Esophagus squamous epithelium (tissue), 5 donors: ENCODE measurements at regions not wholly inside any gene's neighbourhood (a gene's known extent, or its start where the extent isn't known, plus 50 kb on each side); places are given as distances from the start of the nearest gene placed in this dataset.

Experiments
- DNase-seq: peaks from one replicate; lab custom pipeline; 2025; lab: John Stamatoyannopoulos, UW
- H3K27ac ChIP-seq, 4 donors: fragments of 200-600 bp; sonication (generic); one replicate each; pipeline ENCODE4 v1.5.1; 2016 to 2019; ENCODE audit warnings: mild to moderate bottlenecking in 1 of 4
- H3K27me3 ChIP-seq, 4 donors: fragments of 200-600 bp; sonication (generic); 1 replicate in 3 of 4; 2 replicates in 1 of 4; pipeline versions ENCODE4 v1.5.1 to v1.6.0; 2017 to 2021; ENCODE audit warnings: antibody characterized with exemption in 1 of 4
- H3K36me3 ChIP-seq, 3 donors: fragments of 200-600 bp; sonication (generic); one replicate each; pipeline ENCODE4 v1.5.1; 2016 to 2019
- H3K4me1 ChIP-seq, 3 donors: fragments of 200-600 bp; sonication (generic); one replicate each; pipeline ENCODE4 v1.5.1; 2017 to 2019
- H3K4me3 ChIP-seq, 4 donors: fragments of 200-600 bp; sonication (generic); 1 replicate in 3 of 4; 2 replicates in 1 of 4; pipeline ENCODE4 v1.5.1; 2016 to 2019; ENCODE audit warnings: mild to moderate bottlenecking in 2 of 4, moderate library complexity in 1 of 4
- H3K9me3 ChIP-seq, 3 donors: fragments of 200-600 bp; sonication (generic); one replicate each; pipeline ENCODE4 v1.5.1; 2016 to 2019
- POLR2A ChIP-seq, 4 donors: fragments of 450-650 bp; IDR thresholded peaks; one replicate each; pipeline ENCODE4 v1.6.1; 2017; ENCODE audit warnings: antibody characterized with exemption in 4 of 4, mild to moderate bottlenecking in 4 of 4, moderate library complexity in 3 of 4
- WGBS, 2 donors: methylation state at CpG; one replicate each; pipeline ENCODE4 v1.1.5; 2018; 5-methylcytosine and 5-hydroxymethylcytosine counted together
- intact Hi-C: fragments of 100-400 bp; cut with DNase I; formaldehyde crosslinking; loops from one replicate; pipeline ENCODE4 v1.15.0; 2022
- TF ChIP-seq, protein P1 (sequence below), 6 experiments: fragments of 450-650 bp in 4 of 6; fragments of 200-600 bp in 2 of 6; sonication (generic) in 2 of 6; IDR thresholded peaks; one replicate each; pipeline ENCODE4 v1.5.1; 2016 to 2019; ENCODE audit warnings: antibody characterized with exemption in 6 of 6, mild to moderate bottlenecking in 4 of 6, moderate library complexity in 4 of 6
- donor health status: DM: yes; HTN: yes; CAD: no.

GRCh38 chr10:2079603-2080078, 342.3 kb upstream of the ADARB2 start:
- intact Hi-C loops = no loop called here
- no peaks in the 10 kb centered on the region for H3K9me3 ChIP-seq
- H3K36me3 ChIP-seq = no peaks in the 10 kb centered on the region
- DNase-seq = no peak
- H3K27me3 ChIP-seq = no peaks in the 10 kb centered on the region
- WGBS, 2 donors = 56 to 60% methylated on average over 4 of the region's 4 CpGs
- no peak overlapping the region for H3K4me3 ChIP-seq
- H3K4me1 ChIP-seq = no peaks in the 10 kb centered on the region
- TF ChIP-seq POLR2A (IDR thresholded peaks at IDR 0.05) = no peak
- TF ChIP-seq, protein P1, sequence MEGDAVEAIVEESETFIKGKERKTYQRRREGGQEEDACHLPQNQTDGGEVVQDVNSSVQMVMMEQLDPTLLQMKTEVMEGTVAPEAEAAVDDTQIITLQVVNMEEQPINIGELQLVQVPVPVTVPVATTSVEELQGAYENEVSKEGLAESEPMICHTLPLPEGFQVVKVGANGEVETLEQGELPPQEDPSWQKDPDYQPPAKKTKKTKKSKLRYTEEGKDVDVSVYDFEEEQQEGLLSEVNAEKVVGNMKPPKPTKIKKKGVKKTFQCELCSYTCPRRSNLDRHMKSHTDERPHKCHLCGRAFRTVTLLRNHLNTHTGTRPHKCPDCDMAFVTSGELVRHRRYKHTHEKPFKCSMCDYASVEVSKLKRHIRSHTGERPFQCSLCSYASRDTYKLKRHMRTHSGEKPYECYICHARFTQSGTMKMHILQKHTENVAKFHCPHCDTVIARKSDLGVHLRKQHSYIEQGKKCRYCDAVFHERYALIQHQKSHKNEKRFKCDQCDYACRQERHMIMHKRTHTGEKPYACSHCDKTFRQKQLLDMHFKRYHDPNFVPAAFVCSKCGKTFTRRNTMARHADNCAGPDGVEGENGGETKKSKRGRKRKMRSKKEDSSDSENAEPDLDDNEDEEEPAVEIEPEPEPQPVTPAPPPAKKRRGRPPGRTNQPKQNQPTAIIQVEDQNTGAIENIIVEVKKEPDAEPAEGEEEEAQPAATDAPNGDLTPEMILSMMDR (IDR thresholded peaks at IDR 0.05) = no peak
- H3K27ac ChIP-seq = no peak overlapping the region

DNA sequence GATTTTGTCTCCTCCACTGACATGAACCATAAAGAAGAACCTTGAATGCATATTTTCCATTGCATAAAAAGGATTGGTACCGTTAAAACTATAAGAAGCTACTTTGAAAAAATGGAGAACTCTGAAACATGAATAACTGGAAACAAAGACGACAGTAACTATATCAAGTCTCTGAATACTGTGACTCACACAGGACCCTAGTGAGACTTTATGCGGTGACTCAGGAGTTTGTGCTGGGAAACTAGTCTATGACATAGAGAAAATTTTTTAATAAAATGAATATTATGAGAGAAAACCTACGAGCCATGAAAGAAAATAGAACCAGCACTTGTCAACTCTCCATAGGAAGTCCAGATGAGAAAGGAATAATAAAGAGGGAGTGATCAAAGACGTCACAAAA, 339.9 kb upstream of the ADARB2 start:
- no peaks in the 10 kb centered on the region for H3K27me3 ChIP-seq
- 64 to 69% methylated on average over 5 of the region's 5 CpGs for whole genome bisulfite sequencing, 2 donors
- no peak overlapping the region for H3K27ac ChIP-seq
- H3K36me3 ChIP-seq = no peaks in the 10 kb centered on the region
- intact Hi-C loops = no loop called here
- H3K4me1 ChIP-seq = no peaks in the 10 kb centered on the region
- TF ChIP-seq, protein P1 (IDR thresholded peaks at IDR 0.05) = no peak
- no peak for TF ChIP-seq POLR2A (IDR thresholded peaks at IDR 0.05)
- DNase-seq = no peak
- no peaks in the 10 kb centered on the region for H3K9me3 ChIP-seq
- no peak overlapping the region for H3K4me3 ChIP-seq

- DNase-seq = no peak
- Histone ChIP-seq H3K36me3 (no peaks in the 10 kb centered on the region), H3K4me1 (no peaks in the 10 kb centered on the region), H3K9me3 (no peaks in the 10 kb centered on the region), H3K27me3 (no peaks in the 10 kb centered on the region), H3K27ac (no peak overlapping the region), H3K4me3 (no peak overlapping the region)
- TF ChIP-seq, protein P1 (IDR thresholded peaks at IDR 0.05) = no peak
- TF ChIP-seq POLR2A (IDR thresholded peaks at IDR 0.05) = no peak
- 76 to 93% methylated on average over 2 of the region's 11 CpGs for WGBS, 2 donors
- intact Hi-C loops = no loop called here
Measured at GRCh38 chr10:2076528-2076927, 339.2 kb upstream of the ADARB2 start.

GRCh38 chr10:2067015-2067414, 329.7 kb upstream of the ADARB2 start:
- no peak for DNase-seq
- no peaks in the 10 kb centered on the region for H3K9me3 ChIP-seq
- H3K4me3 ChIP-seq = no peak overlapping the region
- no peaks in the 10 kb centered on the region for H3K27me3 ChIP-seq
- H3K36me3 ChIP-seq = no peaks in the 10 kb centered on the region
- 54 to 63% methylated on average over 2 of the region's 2 CpGs for WGBS, 2 donors
- H3K4me1 ChIP-seq = no peaks in the 10 kb centered on the region
- TF ChIP-seq POLR2A (IDR thresholded peaks at IDR 0.05) = no peak
- TF ChIP-seq, protein P1 (IDR thresholded peaks at IDR 0.05) = no peak
- intact Hi-C loops = no loop called here
- no peak overlapping the region for H3K27ac ChIP-seq

GRCh38 chr10:2054728-2055127, 317.4 kb upstream of the ADARB2 start:
- no peak for DNase-seq
- intact Hi-C loops = no loop called here
- no peaks in the 10 kb centered on the region for H3K36me3 ChIP-seq
- H3K27me3 ChIP-seq = no peaks in the 10 kb centered on the region
- peaks cover 0 to under 1% (median 0%) of the 10 kb centered on the region in 3 donors for H3K9me3 ChIP-seq
- H3K27ac ChIP-seq = no peak overlapping the region
- WGBS, 2 donors = 51 to 57% methylated on average over 3 of the region's 3 CpGs
- H3K4me1 ChIP-seq = no peaks in the 10 kb centered on the region
- TF ChIP-seq, protein P1 (IDR thresholded peaks at IDR 0.05) = no peak
- no peak for TF ChIP-seq POLR2A (IDR thresholded peaks at IDR 0.05)
- no peak overlapping the region for H3K4me3 ChIP-seq
